ENCODE measurements at regions not wholly inside any gene's neighbourhood (a gene's known extent, or its start where the extent isn't known, plus 50 kb on each side); places are given as distances from the start of the nearest gene placed in this dataset.
A peak's percentile ranks its signal among the peaks of the same experiment; 100 is the strongest.

DNA sequence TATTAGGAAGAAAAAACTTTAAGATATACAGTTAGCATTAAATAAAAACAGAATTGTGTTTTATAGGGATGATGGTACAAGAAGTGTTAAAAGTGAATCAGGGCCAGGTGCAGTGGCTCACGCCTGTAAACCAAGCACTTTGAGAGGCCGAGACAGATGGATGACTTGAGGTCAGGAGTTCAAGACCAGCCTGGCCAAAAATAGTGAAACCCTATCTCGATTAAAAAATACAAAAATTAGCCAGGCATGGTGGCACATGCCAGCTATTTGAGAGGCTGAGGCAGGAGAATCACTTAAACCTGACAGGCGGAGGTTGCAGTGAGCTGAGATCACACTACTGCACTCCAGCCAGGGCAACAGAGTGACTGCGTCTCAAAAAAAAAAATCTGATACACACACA is 282.9 kb upstream of the ATP10B start:
- DNase-seq (ENCODE audit: low read depth in 4 of 4, low spot score in 3 of 4): peak in 1 of 4 donors; percentile 41

DNA sequence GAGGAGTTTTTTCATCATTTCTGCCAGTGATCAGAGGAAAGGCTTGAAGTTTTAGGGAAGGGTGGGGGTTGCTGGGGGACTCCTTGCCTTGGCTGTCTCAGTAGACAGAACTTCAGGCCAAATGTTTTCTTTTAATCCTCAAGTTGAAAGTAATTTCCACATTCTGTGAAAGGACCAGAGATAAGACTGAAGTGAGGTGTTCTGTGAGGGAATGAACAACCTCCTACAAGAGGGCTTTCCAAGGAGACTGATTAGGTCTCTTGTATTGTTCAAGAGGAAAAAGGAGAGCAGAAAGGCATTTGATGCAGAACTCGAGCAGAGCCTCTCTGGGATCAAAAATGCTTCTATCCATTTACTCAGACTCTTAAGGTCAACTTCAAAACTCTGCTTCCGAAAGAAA is 282.1 kb upstream of the ATP10B start:
- DNase-seq (ENCODE audit: low read depth in 4 of 4, low spot score in 3 of 4): no peak

DNA sequence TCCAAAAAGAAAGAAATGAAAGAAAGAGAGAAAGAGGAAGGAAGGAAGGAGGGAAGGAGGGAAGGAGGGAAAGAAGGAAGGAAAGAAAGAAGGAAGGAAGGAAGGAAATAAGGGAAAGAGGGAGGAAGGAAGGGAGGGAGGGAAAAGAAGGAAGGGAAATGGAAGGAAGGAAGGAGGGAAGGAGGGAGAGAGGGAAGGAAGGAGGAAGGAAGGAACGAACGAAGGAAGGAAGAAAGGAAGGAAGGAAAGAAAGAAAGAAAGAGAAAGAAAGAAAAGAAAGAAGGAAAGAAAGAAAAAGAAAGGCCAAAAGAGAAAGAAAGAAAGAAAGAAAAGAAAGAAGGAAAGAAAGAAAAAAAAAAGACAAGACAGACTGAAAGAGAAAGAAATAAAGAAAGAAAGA is 263.9 kb upstream of the ATP10B start:
- DNase-seq (ENCODE audit: low read depth in 4 of 4, low spot score in 3 of 4): no peak

DNA sequence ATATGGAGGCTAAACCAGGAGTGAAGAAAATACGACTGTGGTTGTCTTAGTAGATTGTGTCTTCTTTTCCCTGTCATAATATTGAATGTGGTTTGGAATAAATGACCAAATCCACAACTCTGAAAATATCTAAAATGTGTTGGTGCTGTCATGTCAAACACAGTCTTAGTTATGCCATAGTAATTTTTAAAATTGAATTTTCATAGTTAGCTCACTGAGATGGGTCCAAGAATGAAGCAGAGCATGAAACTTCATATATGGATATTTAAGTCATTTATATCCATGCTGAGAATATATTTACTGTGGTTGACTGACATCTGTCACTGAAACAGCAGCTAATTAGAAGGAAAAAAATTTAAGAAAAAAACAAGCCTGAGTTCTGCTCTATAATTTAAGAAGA is 260.4 kb upstream of the ATP10B start:
- no peak for DNase-seq (ENCODE audit: low read depth in 4 of 4, low spot score in 3 of 4)

DNA sequence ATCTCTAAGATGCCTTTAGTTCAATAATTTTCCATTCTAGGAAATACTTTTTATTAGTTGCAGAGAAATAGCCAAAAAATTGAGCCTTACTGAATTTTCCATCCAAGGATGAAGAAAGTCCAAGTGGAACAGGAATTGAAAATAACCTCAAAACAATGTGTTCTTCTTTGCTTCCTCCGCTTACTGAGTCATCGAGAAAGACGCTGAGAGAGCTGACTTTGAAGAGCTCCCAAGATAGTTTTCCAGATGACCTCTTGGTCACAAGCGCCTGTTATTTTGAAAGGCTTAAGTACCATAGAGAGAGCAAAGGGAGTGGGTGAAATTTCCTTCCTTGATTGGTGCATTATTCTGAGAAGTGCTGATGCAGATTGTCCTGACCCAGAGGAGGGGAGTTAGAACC is 253.5 kb upstream of the ATP10B start:
- DNase-seq (ENCODE audit: low read depth in 4 of 4, low spot score in 3 of 4): no peak

DNA sequence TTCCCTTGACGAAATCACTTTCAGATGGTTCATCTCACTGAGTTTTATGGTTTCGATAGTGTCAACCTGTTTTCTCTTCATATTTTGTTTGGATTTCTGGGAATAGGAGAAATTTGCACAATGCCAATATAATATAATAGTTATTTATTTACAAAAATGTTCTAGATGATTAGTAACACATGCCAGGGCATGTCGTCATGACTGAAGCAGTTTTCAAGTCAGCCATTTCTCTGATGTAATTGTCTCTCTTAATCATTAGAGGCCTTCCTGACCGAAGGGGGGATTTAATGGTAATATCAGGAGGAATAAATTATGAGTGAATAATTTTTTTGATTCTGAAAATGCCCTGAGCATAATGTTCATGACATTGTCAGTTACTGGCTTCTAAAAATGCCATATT is 246.5 kb upstream of the ATP10B start:
- DNase-seq (ENCODE audit: low read depth in 4 of 4, low spot score in 3 of 4): no peak

DNA sequence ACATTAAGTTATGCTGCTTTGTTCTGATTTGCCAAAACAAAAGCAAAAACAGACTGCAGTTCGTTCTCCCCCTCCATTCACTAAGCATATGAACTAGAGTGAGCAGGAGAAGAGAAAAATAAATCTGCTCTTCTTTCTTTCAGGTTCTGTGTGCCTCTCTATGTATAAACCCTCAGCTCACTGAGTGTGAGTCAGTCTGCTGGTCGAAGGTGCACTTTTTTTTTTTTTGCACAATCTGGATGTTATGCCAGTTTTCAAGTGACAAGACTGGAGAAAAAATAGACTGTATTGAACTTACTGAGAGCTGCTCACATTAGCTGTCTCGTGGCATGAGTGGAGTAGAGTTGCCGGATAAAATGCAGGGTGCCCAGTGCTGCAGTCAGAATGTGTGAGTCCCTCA is 244.6 kb upstream of the ATP10B start:
- no peak for DNase-seq (ENCODE audit: low read depth in 4 of 4, low spot score in 3 of 4)

DNA sequence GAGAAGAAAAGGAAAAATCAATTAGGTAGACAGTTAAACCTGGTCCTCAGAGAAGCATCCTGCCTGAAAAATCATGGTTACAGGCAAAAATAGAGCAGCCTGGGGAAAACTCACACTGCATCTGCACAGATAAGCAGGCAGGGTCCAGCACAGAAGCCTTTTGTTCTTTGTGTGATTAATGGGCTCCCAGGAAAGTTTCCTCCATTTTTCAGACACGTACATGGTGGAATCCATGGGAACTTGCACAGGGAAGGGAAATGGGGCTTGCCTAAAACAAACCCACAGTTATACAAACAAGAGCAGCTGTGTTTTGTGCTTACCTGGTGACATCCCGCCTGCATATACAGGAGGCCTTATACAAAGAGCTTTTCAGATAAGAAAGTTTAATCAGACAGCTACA is 243.9 kb upstream of the ATP10B start:
- DNase-seq (ENCODE audit: low read depth in 4 of 4, low spot score in 3 of 4): no peak

DNA sequence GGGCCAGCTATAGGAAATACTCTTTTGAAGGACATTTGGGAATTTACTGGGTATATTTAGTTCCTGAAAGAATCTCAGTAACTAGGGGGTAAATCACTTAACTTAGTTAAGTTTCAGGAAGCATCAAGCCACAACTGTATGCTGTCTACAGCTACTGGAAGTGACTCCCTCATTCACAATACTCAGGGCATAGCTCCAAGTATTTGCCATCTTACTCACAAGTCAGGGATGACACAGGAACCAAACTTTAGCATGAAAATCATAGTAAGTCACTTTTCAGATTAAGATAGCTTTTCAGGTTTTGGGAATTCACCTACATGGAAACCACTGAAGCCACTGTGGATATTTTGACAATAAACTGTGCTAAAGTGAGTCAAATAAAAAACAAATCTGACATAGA is 242.4 kb upstream of the ATP10B start:
- DNase-seq (ENCODE audit: low read depth in 4 of 4, low spot score in 3 of 4): no peak

DNA sequence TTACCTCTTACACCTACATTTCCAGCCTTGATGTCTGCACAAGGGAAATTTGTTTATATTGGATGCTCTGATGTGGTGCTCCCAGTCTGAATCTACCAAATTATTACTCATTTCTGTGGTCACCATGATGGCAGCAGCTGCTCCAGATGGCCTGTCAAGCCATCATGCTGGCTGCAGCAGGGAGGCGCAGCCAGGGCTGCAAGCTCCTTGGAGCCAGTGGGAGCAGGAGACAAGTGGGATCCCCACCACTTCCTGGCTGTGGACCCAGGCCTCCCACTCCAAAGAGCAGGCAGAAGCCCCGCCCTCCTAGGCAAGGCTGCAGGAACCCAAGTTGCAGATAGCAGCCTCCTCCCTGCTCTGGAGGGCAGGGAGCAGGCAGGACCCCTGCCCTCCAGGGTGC is 241.1 kb upstream of the ATP10B start:
- DNase-seq (ENCODE audit: low read depth in 4 of 4, low spot score in 3 of 4): no peak

DNA sequence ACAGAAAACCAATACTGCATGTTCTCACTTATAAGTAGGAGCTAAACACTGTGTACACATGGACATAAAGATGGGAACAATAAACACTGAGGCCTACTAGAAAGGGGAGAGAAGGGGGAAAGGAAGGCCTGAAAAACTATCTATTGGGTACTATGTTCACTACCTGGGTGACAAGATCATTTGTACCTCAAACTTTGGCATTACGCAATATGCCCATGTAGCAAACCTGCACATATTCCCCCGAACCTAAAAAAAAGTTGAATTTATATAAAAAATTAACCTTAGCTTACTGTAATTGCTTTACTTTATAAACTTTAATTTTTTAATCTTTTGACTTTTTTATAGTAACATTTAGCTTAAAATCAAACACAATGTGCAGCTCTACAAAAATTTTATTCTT is 237.6 kb upstream of the ATP10B start:
- no peak for DNase-seq (ENCODE audit: low read depth in 4 of 4, low spot score in 3 of 4)

DNA sequence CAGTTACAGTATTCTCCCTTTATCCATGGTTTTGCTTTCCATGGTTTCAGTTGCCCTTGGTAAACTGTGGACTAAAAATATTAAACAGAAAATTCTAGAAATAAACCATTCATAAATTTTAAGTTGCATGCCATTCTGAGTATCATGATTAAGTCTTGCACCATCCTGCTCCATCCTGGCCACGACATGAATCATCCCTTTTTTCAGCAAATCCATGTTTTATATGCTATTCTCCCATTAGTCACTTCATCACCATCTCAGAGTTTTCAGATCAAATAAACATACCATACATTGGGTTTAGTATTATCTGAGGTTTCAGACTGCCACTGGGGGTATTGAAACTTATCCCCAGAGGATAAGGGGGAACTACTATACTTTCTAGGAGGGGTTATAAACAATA is 234.4 kb upstream of the ATP10B start:
- no peak for DNase-seq (ENCODE audit: low read depth in 4 of 4, low spot score in 3 of 4)

DNA sequence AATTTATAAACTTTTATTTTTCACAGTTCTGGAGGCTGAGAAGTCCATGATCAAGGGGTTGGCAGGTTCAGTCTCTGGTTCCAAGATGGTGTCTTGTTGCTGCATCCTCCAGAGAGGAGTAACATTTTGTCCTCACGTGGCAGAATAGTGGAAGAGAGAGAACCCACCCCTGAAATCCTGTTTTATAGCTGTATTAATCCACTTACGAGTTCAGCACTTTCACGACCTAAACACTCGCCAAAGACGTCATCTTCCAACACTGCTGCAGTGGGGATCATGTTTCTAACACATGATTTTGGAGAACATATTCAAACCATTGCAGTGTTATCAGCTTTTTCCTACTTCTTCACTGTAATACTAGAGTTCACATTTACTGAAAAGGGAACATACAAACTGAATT is 233.0 kb upstream of the ATP10B start:
- DNase-seq (ENCODE audit: low read depth in 4 of 4, low spot score in 3 of 4): no peak

DNA sequence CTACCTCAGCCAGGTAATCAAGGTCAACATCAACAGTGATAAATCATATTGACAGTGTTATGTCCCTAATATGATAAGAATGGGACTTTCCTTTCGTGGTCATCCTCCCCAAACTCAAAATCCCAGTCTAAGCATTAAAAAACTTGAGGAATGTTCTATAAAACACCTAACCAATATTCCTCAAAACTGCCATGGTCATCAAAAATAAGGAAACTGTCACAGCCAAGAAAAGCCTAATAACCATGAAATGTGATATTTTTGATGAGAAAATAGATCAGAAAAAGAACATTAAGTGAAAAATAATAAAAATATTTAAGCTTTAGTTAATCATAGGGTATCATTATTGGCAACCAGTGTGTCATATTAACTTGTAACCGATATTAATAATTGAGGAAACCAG is 232.1 kb upstream of the ATP10B start:
- no peak for DNase-seq (ENCODE audit: low read depth in 4 of 4, low spot score in 3 of 4)

DNA sequence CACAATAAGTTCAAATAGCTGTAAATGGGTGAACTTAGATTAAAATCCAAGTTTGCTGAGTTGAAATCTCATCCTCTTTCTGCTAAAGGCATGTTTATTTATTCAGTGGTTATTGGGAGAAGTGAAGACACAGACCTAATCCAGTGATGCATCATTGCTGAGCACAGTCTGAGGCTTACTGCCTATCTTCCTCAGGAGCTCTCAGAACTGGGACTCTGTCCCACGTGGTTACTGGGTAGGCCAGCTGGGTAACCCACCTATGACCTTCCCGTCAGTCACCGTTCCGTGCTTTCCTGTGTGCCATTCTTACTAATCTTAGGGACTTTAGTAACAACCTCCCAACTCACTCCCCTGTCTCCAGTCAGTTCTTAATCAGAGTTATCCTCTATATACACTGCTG is 226.8 kb upstream of the ATP10B start:
- DNase-seq (ENCODE audit: low read depth in 4 of 4, low spot score in 3 of 4): no peak

DNA sequence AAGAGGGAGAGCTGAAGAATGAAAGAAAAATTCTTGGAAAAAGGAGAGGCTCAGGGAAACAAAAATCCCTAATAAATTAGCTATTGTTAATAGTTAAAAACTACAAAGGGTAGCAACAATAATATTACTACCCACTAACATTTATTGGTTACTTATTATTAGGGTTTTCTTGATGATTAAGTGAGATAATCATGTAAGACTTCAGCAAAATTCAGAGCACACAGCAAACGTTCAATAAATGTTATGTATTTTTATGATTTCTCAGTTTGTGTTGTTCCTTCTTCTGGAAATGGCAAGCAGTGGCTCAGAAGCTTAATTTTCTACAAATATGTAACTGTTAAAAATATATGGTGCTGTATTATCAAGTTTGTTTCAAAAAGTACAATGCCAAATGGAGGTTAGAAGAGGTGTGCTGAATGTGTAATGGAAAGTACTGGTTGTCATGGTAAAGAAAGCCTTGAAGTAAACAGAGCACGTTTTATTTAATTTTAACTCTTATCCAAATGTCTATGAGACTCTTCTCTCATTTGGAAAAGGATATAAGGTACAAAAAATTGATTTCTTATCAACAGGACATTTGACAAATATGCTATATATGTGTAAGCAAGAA is 226.0 kb upstream of the ATP10B start:
- no peak for DNase-seq (ENCODE audit: low read depth in 4 of 4, low spot score in 3 of 4)

DNA sequence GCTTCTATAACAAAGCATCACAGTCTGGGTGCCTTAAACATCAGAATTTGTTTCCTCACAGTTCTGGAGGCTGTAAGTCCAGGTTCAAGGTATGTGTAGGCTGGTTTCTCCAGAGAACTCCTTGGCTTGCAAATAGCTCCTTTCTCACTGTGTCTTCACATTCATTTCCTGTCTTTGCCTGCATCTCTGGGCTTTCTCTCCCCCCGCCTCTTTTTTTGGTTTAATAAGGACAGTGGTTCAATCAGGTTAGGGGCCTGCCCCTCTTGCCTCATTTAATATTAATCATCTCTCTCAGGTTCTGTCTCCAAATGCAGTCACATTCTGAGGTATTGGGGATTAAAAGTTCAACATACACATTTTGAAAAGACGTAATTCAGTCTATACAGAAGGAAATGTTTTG is 225.5 kb upstream of the ATP10B start:
- no peak for DNase-seq (ENCODE audit: low read depth in 4 of 4, low spot score in 3 of 4)

DNA sequence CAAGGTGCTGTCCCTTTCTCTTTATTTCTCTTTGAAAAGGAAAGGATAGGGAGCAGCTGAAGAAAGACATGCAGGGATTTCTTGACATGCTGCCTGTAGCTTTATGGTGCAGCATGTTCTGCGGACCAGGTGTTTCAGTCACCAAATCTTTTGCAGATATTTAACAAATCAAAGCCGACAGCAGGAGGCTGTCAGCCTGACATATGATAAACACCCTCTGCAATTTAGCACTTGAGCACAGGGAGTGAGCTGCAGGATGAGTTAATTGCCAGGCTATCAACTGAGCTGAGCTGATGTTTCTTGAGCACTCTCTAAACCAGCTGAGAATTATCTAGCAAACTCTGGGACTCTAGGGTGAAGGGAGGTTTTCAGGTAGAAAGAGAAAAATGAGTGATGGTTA is 212.8 kb upstream of the ATP10B start:
- no peak for DNase-seq (ENCODE audit: low read depth in 4 of 4, low spot score in 3 of 4)

DNA sequence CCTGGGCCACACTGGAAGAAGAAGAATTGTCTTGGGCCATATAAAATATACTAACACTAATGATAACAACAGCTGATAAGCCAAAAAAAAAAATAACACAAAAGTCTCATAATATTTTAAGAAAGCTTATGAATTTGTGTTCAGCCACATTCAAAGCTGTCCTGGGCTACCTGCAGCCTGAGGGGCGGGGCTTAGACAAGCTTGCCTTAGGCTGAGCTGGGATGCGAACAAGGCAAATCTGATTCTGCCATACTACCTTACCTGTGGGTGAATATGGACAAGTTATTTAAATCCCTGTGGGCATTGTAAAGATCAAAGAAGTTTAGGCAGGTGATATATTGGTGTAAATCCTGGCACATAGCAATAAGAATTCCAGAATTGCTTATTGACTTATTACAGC is 212.3 kb upstream of the ATP10B start:
- no peak for DNase-seq (ENCODE audit: low read depth in 4 of 4, low spot score in 3 of 4)

DNA sequence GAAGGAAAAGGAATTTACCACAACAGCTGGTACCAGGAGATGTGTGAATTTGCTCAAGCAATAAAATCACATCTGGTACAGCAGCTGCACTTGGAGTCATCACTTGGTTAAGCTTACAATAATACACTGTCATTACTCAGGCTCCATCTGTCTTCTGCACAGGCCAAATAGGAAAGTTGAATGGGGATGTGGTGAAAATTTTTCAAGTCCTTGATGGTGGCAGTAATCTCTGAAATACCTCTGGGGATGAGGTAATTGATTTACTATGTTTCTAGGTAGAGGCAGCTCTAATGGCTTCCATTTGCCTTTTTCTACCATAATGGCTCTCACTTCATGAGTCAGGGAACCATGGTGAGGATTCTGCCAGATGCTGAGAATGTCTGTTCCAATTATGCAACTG is 206.8 kb upstream of the ATP10B start:
- no peak for DNase-seq (ENCODE audit: low read depth in 4 of 4, low spot score in 3 of 4)

DNA sequence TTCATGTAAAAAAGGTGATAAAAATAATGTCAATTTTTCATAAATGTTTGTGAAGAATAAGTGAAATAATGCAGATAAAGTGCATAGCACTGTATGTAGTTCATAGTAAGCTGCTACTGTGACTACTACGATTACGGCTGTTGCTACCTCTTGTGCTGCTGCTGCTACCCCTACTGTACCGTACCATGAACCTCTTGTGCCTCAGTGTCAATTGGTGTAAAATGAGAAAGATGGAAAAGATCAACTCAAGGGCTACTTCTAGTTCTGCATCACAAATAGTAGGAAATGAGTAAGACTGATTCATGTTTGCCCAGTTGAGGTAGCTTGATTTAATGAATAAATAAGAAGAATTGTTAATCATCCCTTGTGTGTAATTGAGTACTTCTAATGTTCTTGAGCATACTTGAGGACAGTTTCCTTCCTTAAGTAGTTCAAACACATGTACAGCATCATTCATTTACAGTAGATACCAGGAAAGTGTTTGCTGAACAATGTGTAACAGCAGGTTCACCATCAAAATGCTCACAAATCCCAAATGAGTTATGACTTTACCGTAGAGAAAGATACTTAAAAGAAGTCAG is 200.0 kb upstream of the ATP10B start:
- DNase-seq (ENCODE audit: low read depth in 4 of 4, low spot score in 3 of 4): no peak

DNA sequence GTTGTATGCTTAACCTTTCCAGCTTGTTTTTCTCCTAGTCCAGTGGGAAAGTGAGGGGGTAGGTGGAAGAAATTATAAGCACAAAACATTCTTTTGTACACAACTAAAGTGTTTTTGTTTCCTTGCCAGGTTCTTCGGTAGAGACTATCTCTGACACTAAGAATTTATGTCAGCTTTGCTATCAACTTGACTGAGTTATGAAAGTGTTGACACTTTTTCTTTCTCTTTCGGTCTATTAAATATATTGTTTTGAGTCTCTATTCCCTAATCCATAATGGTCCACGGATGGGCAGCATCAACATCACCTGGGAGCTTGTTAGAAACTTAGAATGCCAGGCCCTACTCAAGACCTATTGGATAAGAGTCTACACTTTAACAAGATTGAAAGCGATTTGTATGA is 195.0 kb upstream of the ATP10B start:
- DNase-seq (ENCODE audit: low read depth in 4 of 4, low spot score in 3 of 4): no peak

DNA sequence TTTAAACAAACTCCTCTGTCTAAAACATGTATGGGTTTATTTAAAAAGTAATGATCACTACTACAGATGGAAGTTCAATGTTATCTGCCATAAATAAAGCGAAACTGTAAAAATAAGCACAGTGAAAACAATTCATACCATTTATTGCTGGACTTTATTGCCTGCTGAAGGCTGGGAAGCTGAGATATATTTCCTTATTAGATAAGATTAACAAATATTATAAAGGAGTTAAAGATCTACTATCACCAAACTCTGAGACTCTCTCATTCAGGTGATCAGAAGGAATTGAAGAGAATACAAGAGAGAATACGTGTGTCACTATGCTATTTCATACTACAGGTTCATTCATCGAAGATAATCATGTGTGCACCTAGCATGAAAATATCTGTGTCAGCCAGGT is 190.9 kb upstream of the ATP10B start:
- DNase-seq (ENCODE audit: low read depth in 4 of 4, low spot score in 3 of 4): no peak

Measured in left renal pelvis (tissue), 4 donors.